ENCODE measurements at regions not wholly inside any gene's neighbourhood (a gene's known extent, or its start where the extent isn't known, plus 50 kb on each side); places are given as distances from the start of the nearest gene placed in this dataset. TPM values are rescaled to one million over a fixed set of nuclear protein-coding genes. Genes with fewer than 3 reads are reported as not detected.

- FAIRE-seq (no peak), DNase-seq (ENCODE audit: low spot score in 2 of 2) (no peak)
Observed at GRCh38 chr5:114311968-114312367, 49.9 kb upstream of the KCNN2 start.

Small RNAs in the stretch of these regions (small RNA-seq; reads per million reads assigned to genes)
- gene RN7SKP89 = not detected
